Stomach (tissue), 4 donors: ENCODE measurements at regions not wholly inside any gene's neighbourhood (a gene's known extent, or its start where the extent isn't known, plus 50 kb on each side); places are given as distances from the start of the nearest gene placed in this dataset.

Experiments
- EP300 ChIP-seq: sonication (generic); formaldehyde crosslinking; IDR thresholded peaks from one replicate; pipeline ENCODE4 v1.6.1; 2017; ENCODE audit warnings: antibody characterized with exemption
- POLR2A ChIP-seq, 4 donors: fragments of 450-650 bp; IDR thresholded peaks; one replicate each; pipeline ENCODE4 v1.6.1; 2016; ENCODE audit warnings: antibody characterized with exemption in 4 of 4, control low read depth in 2 of 4, mild to moderate bottlenecking in 1 of 4, moderate library complexity in 1 of 4
- POLR2AphosphoS5 ChIP-seq, 3 donors: sonication (generic); formaldehyde crosslinking; IDR thresholded peaks; one replicate each; pipeline ENCODE4 v1.6.1; 2016; ENCODE audit warnings: antibody characterized with exemption in 3 of 3
- TF ChIP-seq, protein P1 (sequence below), 7 experiments: fragments of 450-650 bp in 4 of 7; fragments of 200-600 bp in 3 of 7; sonication (generic) in 3 of 7; IDR thresholded peaks; one replicate each; pipeline ENCODE4 v1.5.1; 2016 to 2019; ENCODE audit warnings: antibody characterized with exemption in 7 of 7, control low read depth in 2 of 7, mild to moderate bottlenecking in 1 of 7

DNA sequence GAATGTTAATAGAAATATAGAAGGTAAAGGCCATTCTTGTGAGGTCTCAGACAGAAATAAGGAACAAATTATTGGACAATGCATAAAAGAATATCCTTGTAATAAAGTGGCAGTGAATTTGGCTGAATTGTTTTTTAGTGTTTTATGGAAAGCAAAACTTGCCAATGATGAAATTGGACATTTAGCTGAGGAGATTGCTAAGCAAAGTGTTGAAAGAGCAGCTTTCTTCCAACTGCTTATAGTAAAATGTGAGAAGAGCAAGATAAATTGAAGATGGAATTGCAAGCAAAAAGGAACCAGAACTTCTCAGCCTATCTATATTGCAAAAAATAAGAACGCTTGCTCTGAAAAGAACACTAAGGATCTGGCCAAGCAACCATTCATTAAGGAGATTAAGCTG lies 245.7 kb downstream of the MREG start:
- TF ChIP-seq, protein P1, sequence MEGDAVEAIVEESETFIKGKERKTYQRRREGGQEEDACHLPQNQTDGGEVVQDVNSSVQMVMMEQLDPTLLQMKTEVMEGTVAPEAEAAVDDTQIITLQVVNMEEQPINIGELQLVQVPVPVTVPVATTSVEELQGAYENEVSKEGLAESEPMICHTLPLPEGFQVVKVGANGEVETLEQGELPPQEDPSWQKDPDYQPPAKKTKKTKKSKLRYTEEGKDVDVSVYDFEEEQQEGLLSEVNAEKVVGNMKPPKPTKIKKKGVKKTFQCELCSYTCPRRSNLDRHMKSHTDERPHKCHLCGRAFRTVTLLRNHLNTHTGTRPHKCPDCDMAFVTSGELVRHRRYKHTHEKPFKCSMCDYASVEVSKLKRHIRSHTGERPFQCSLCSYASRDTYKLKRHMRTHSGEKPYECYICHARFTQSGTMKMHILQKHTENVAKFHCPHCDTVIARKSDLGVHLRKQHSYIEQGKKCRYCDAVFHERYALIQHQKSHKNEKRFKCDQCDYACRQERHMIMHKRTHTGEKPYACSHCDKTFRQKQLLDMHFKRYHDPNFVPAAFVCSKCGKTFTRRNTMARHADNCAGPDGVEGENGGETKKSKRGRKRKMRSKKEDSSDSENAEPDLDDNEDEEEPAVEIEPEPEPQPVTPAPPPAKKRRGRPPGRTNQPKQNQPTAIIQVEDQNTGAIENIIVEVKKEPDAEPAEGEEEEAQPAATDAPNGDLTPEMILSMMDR (IDR thresholded peaks at IDR 0.05): no peak
- no peak for TF ChIP-seq POLR2A (IDR thresholded peaks at IDR 0.05)
- TF ChIP-seq EP300: no peak
- TF ChIP-seq POLR2AphosphoS5 (IDR thresholded peaks at IDR 0.05): no peak
